ENCODE measurements at regions not wholly inside any gene's neighbourhood (a gene's known extent, or its start where the extent isn't known, plus 50 kb on each side); places are given as distances from the start of the nearest gene placed in this dataset.
A peak's percentile ranks its signal among the peaks of the same experiment; 100 is the strongest.

DNA sequence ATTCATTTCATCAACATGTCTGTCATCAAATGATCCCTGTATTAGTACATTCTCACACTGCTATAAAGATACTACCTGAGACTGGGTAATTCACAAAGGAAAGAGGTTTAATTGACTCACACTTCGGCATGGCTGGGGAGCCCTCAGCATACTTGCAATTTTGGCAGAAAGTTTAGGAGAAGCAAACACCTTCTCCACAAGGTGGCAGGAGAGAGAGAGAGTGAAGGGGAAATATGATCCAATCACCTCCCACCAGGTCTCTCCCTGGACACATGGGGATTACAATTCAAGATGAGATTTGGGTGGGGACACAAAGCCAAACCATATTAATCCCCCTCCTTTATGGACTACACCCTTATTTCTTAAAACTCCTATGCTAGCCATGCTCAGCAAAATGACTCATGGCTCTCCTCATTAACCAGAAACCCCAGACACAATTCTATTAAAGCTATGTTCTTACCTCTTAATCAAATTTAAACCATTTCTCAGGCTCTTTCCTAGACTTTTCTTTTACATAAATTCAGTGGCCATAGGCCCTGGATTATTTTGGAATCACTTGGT is 932.3 kb downstream of the FLRT2 start:
- peak in 1 of 5 experiments; percentile 0 for DNase-seq

GRCh38 chr14:86457481-86458135 is 927.7 kb downstream of the FLRT2 start:
- DNase-seq = no peak

- DNase-seq = no peak
These were observed 920.1 kb downstream of the FLRT2 start for GRCh38 chr14:86450085-86450484.

- no peak for DNase-seq
These were observed 912.2 kb downstream of the FLRT2 start for GRCh38 chr14:86442135-86442534.

GRCh38 chr14:86430853-86431252 is 900.9 kb downstream of the FLRT2 start:
- DNase-seq = no peak

DNA sequence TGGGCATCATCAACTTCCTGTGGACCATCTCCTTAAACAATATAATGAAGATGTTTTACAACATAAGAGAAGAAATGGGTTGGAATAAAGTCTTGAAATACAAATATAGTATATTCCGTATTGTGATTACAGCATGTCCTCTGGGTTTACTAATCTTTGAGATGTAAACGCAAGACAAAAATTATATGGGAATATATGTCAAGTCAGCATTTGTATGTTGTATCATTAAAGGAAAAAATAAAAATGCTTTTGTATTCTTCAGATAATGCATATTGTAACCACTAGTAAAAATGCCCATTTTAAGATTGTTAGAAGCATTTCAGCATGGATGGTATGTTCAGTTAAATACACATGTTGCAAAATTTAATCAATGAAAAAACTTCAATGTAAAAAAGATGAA is 893.3 kb downstream of the FLRT2 start:
- DNase-seq = no peak

DNA sequence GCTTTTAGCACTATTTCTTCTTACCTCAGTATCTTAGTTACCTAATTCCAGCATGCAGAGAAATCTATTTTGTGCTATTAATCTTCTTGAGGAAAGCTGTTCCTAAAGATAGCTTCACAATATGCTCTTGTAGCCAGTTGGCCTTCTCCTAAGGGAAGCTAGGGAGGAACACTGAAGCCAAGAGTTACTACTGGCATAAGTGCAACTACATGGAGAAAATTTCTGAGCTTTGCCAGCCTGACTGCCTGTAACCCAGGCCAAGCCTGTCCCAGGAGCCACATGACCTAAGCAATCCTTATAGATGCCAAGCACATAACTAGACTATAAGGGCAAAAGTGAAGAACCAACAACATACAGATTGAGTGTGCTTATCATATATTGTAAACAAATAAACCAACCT is 890.2 kb downstream of the FLRT2 start:
- DNase-seq = no peak

DNA sequence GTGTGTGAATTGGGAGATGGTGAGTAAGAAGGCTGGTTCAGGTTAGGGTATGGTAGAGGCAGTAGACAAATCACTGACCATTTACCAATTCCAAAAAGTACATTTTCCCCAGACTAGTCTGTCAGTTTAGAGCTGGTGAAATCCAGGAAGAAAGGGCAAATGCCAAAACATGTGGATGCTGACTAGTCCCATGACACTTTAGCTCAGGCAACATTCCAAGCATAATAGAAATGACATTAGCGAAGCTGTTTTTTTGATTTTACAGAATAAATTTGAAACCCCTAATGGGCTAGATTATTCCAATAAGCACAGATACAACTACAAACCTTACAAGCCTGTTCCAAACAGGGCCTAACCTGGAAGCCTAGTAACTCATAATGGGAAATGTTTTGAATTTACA is 884.2 kb downstream of the FLRT2 start:
- no peak for DNase-seq

DNA sequence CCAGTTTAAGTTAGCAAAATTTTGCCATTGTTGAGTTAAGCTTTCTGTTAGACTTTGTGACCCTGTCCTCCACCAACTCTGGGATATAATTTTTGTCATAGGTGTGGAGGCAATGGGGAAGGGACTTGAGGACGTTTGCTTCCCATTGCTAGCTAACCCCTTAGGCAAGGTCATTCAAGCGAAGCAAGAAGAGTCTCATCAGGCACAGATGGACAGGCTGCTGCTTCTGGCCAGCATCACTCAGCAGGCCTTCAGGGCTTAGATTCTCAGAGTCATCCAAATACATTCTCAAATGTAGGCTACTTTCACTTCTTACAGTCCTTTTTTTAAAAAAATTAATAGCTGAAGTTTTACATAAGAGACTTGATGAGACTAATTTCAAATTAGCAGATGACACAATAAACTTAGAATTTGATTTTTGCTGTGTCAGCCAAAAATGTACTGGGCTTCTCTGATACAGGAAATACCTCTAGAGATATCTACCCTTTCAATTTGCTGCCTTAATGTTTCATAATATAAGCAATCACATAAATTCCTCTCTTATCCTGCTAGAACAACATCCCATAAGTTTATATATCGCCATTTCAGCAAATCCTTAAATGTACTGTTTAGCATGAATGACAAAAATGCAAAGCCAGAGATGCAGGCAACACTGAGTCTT is 875.2 kb downstream of the FLRT2 start:
- no peak for DNase-seq

GRCh38 chr14:86404425-86404824 is 874.5 kb downstream of the FLRT2 start:
- no peak for DNase-seq

DNA sequence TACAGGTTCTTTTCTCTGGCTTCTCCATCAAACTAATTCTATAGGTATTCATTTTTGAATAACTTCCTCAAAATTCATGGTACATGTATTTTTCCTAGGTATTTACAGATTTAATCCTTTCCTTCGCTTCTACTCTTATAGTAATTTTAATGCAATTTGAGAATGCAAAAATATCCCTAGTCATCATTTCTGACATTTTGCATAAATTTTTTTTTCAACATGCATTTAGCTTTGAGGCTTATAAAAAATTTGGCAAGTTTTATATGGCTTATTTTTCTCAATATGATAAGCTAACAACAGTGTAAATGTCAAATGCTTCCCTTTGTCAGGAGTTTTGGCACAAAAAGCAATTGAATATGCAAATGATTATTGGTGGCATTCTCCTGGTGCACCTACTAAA is 872.6 kb downstream of the FLRT2 start:
- DNase-seq = no peak

DNA sequence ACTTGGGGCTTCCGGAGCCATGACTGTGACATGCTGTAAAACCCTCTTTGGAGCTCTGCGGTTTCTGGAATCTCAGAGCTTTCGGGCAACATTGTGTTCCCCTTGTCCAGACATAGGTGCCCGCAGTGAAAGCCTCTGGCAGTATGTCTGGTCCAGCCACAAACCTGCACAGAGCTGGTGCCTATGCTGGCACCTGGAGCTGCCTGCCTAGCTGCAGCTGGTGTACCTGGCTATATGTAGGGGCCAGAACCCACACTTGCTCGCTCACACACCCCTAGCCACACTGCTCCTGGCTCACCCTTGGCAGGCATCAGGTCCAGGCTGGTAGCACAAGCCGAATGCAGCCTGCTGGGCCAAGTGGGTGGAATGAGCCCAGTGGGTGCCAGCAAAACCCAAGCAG is 861.1 kb downstream of the FLRT2 start:
- no peak for DNase-seq

- no peak for DNase-seq
These were observed 858.3 kb downstream of the FLRT2 start for GRCh38 chr14:86388216-86388615.

DNA sequence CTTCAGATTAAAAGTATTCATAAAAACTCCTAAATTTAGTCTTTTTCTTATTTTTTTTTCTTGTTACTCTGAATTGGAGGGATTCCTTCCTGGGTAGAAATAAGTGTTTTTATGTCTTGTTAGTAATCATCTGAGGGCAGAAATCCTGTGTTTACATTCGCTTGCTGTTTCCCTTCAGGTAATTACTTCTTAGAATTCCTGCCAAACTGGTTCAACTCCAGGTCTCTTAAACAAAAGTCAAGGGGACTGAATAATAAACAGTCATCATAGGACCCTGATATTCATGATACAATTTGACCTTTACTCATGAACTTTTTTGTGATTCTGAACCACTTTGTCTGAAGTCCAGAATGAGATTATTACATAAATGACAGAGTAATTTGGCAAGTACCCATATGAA is 843.9 kb downstream of the FLRT2 start:
- no peak for DNase-seq

DNA sequence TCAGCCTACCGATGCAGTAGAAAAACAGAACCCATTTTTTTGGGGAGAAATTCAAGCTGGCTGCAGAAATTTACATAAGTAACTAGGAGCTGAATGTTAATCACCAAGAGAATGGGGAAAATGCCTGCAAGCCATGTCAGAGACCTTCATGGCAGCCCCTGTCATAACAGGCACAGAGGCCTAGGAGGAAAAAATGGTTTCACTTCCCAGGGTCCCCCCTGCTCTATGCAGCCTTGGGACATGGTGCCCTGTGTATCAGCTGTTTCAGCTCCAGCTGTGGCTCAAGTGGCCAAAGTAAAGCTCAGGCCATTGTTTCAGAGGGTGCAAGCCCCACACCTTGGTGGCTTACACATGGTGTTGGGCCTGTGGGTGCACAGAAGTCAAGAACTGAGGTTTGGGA is 842.5 kb downstream of the FLRT2 start:
- DNase-seq = no peak

DNA sequence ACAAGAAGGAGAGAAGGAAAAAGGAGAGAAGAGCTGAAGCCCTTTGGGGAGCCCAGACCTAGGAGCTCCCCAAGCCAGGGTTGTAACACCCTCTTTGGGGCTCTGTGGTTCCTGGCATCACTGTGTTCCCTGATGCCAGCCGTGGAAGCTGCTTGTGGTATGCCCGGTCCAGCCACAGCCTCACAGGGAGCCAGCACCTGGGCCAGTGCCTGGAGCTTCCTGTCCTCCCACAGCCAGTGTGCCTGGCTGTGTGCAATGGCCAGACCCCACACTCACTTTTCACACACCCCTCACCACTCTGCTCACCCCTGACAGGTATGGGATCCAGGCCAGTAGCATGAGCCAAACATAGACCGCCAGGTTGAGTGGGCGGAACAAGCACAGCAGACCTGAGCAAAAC is 834.7 kb downstream of the FLRT2 start:
- no peak for DNase-seq

- DNase-seq = no peak
These were observed 833.6 kb downstream of the FLRT2 start for GRCh38 chr14:86363576-86363975.

- DNase-seq = no peak
These were observed 833.1 kb downstream of the FLRT2 start for GRCh38 chr14:86363047-86363446.

DNA sequence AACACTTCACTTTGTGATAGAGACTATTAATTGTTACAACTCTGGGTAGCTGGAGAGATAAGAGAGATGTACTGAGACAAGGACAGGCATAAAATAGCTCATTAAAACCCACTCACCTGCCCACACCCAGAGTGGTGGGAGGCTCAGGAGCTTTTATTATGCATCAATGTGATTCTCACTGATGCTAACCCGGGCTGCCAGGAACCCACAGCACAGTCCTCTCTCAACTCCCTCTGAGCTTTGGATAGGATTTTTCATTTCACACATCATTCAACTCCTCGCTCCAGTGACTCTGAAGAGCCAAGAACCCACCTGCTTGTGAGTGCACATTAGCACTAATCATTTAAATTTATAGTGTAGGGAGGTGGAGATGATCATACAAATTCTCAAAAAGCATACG is 827.9 kb downstream of the FLRT2 start:
- no peak for DNase-seq

DNA sequence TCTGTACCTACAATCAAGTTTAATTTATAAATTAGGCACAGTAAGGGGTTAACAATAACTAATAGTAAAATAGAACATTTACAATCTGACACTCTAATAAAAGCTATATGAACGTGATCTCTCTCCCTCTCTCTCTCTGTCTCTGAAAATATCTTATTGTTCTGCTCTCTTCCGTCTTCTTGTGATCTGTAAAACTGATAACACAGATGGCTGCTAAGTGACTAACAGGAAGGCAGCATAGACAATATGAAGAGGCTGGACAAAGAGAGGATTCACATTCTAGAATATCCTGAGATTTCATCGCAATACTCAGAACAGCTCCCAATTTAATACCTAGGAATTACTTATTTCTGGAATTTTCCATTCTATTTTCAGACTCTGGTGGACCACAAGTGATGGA is 827.2 kb downstream of the FLRT2 start:
- no peak for DNase-seq

DNA sequence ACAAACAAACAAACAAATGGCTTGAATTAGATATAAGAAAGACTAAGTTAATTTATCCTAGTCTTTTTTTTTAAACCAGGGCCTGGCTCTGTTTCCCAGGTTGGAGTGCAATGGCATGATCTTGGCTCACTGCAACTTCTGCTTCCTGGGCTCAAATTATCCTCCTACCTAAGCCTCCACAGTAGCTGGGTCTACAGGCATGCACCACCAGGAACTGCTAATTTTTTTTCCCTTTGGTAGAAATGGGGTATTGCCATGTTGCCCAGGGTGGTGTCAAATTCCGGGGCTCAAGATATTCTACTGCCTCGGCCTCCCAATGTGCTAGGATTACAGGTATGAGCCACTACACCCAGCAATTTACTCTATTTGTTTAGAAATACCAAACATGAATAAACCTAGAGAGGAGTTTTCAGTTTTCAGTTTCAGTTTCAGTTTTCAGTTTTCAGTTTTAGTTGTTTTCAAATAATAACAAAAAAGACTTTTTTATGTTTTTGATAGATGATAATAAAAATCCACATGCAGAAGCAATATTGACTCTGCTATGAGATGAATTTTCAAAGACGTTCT is 817.0 kb downstream of the FLRT2 start:
- DNase-seq = no peak

DNA sequence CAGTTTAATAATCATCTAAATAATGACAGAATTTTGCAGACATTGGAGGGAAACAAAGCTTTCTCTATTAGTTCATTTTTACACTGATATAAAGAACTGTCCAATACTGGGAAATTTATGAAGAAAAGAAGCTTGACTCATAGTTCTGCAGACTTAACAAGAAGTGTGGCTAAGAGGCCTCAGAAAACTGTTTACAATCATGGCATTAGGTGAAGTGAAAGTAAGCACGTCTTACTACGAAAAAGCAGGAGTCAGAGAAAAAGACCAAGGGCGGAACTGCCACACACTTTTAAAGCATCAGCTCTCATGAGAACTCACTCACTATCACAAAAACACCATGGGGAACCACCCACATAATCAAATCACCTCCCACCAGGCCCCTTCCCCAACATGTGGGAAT is 804.4 kb downstream of the FLRT2 start:
- DNase-seq = no peak

GRCh38 chr14:86333493-86333892 is 803.5 kb downstream of the FLRT2 start:
- no peak for DNase-seq

DNA sequence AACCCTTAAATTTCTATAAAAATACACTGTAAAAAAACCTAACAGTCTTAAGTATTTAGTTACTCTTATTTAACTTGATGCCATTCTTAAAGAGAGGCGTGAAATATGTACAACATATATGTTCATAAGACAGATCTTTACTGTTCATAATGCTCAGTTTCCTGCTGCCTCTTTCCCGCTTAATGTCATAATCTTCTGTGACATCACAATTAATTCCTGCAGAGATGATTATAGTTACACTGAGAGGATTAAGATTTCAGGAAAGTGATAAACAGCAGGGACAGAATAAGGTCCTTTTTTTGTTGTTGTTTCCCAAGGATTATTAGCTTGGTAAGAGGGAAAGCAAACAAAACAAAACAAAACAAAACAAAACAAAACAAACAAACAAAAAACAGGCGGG is 801.4 kb downstream of the FLRT2 start:
- DNase-seq = no peak
